NCI-H2171 treated with DMSO at 0.1 percent for 48 hours (cell line): ENCODE measurements at regions not wholly inside any gene's neighbourhood (a gene's known extent, or its start where the extent isn't known, plus 50 kb on each side); places are given as distances from the start of the nearest gene placed in this dataset.

ENCODE experiments used
- DNase-seq: peaks from one replicate; lab custom pipeline; 2025; lab: John Stamatoyannopoulos, UW

GRCh38 chr11:129291546-129291945, 84.1 kb upstream of the BARX2 start:
- DNase-seq: no peak

GRCh38 chr11:129290966-129291365, 84.7 kb upstream of the BARX2 start:
- no peak for DNase-seq

GRCh38 chr11:129289350-129290040, 86.2 kb upstream of the BARX2 start:
- DNase-seq: no peak

- DNase-seq: no peak
Measured at GRCh38 chr11:129287920-129288319, 87.7 kb upstream of the BARX2 start.

- DNase-seq: peak; percentile 1
Measured at GRCh38 chr11:129286813-129287212, 88.8 kb upstream of the BARX2 start.

- no peak for DNase-seq
Measured at GRCh38 chr11:129285402-129285786, 90.3 kb upstream of the BARX2 start.

- DNase-seq: no peak
Measured at GRCh38 chr11:129283141-129283540, 91.0 kb upstream of the ARHGAP32 start.

- no peak for DNase-seq
Measured at GRCh38 chr11:129282634-129283033, 90.5 kb upstream of the ARHGAP32 start.

- no peak for DNase-seq
Measured at GRCh38 chr11:129281471-129282415, 89.6 kb upstream of the ARHGAP32 start.

- DNase-seq: peak; percentile 28
Measured at GRCh38 chr11:129280027-129280811, 88.1 kb upstream of the ARHGAP32 start.

GRCh38 chr11:129279326-129280026, 87.4 kb upstream of the ARHGAP32 start:
- peak; percentile 46 for DNase-seq

- DNase-seq: peak; percentile 4
Measured at GRCh38 chr11:129278586-129279319, 86.6 kb upstream of the ARHGAP32 start.

GRCh38 chr11:129277198-129277843, 85.2 kb upstream of the ARHGAP32 start:
- DNase-seq: no peak

GRCh38 chr11:129275828-129276227, 83.7 kb upstream of the ARHGAP32 start:
- no peak for DNase-seq

- DNase-seq: no peak
Measured at GRCh38 chr11:129273944-129274711, 82.0 kb upstream of the ARHGAP32 start.

- no peak for DNase-seq
Measured at GRCh38 chr11:129273322-129273721, 81.2 kb upstream of the ARHGAP32 start.

- DNase-seq: no peak
Measured at GRCh38 chr11:129271030-129271429, 78.9 kb upstream of the ARHGAP32 start.

- no peak for DNase-seq
Measured at GRCh38 chr11:129270446-129270845, 78.3 kb upstream of the ARHGAP32 start.

GRCh38 chr11:129268371-129268770, 76.2 kb upstream of the ARHGAP32 start:
- peak; percentile 72 for DNase-seq

- peak; percentile 61 for DNase-seq
Measured at GRCh38 chr11:129267716-129268115, 75.6 kb upstream of the ARHGAP32 start.
